GM21423 (cell line): ENCODE measurements at regions not wholly inside any gene's neighbourhood (a gene's known extent, or its start where the extent isn't known, plus 50 kb on each side); places are given as distances from the start of the nearest gene placed in this dataset.

ENCODE experiments used
- ATAC-seq: cut with Tn5 transposase; IDR thresholded peaks from one replicate; pipeline ENCODE4 v1.9.1; 2021; ENCODE audit warnings: mild to moderate bottlenecking, moderate library complexity; ENCODE audit not compliant: unreplicated experiment

- no peak for ATAC-seq
Observed at GRCh38 chr4:162945713-162946112, 221.0 kb downstream of the NAF1 start.

GRCh38 chr4:162943263-162943662, 223.4 kb downstream of the NAF1 start:
- ATAC-seq = no peak

- no peak for ATAC-seq
Observed at GRCh38 chr4:162938738-162939485, 227.8 kb downstream of the NAF1 start.

GRCh38 chr4:162935214-162935613, 231.5 kb downstream of the NAF1 start:
- no peak for ATAC-seq

DNA sequence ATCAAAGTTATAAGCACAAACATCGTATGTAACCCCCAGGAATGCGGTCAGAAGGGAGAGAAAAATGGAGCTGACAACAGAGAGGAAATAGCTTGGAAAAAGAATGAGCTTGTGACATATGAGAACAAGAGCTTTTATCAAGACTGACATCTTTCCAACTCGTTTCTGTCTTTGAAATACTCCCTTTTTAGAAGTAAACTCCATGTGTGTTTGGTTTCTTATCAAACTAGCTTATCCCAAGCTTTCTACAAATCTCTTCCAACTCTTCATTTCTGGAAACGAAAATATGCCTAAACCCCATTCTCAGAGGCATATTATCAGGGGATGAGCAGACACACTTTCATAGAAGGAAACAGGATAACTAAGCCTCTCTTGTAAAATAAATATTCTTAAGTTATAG, 235.4 kb downstream of the NAF1 start:
- no peak for ATAC-seq

DNA sequence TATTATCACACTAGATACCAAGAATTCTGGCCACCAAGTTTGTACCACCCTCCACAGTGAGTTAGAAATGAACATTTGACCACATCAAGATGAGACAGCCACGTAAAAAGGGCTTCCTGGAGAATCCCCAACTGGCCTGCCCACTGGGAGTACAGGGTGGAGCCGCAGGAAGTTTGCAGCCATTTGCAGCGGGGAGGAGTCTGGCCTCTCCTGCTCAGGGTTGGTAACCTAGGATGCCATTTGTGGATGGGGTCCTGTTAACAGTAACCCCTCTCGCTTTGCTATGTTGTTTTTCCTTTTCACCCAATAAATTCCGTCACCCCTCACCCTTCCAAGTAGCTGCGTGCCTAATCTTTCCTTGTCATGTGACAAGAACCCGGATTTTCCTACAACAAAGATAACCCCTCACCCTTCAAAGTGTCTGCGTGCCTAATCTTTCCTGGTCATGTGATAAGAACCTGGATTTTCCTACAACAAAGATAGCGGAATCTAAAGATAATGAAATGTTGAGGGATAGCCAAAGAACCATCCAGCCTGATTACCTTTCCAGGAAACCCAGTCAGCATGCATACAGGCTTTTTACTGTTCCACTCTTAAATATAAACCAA, 245.4 kb downstream of the NAF1 start:
- no peak for ATAC-seq

DNA sequence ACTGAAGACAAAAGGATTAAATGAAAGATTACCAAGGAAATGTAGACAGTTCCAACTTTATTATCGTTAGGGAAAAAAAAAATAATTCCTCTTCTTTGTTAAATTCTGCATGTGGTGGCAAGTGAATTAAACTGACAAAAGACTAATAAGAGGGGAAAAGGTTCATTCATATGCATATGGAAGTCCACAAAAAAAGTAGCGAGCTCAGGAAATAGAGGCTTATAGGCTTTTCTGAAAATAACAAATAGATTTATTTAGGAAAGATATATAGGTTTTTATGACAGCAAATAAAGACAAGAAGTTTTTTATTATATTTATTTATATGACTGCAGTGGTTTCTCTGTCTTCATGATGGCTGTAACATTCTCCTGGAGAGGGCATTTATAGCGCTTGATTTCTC, 246.0 kb downstream of the NAF1 start:
- no peak for ATAC-seq

GRCh38 chr4:162912482-162912881, 254.2 kb downstream of the NAF1 start:
- no peak for ATAC-seq

DNA sequence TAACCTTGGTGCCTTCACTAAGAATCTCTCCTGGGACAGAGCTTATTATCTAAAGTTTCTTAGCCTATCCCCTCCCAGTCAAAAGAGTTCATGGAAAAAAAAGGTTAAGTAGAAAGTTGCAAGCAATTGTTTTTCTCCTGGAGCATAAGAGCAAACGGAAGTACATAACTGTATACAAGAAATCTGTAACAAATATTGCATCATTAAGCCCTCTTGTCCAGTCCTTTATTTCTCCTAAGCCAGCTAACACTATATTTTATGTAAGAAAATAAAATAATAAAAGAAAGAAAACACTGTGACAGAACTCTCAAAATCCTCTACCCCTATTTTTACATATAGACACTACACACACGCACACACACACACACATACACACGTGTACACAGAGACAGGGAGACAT, 255.3 kb downstream of the NAF1 start:
- ATAC-seq = no peak

DNA sequence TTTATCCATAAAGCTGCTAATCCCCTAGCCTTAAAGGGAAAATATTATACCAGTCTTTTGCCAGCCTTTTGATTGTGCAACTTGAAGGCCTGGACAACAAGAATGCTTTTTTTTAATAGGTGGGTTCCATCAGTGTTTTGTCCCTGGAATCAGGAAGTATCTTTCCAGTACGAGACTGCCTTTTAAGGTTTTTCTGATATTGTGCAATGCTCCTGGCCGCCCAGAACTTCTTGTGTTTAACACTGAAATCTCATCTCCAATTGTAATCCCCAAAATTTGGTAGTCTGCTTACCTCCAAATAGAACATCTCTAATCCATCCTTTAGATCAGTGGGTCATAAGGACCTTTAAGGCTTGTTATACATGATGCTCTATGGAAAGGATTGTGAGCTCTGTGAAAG, 256.7 kb downstream of the NAF1 start:
- no peak for ATAC-seq

DNA sequence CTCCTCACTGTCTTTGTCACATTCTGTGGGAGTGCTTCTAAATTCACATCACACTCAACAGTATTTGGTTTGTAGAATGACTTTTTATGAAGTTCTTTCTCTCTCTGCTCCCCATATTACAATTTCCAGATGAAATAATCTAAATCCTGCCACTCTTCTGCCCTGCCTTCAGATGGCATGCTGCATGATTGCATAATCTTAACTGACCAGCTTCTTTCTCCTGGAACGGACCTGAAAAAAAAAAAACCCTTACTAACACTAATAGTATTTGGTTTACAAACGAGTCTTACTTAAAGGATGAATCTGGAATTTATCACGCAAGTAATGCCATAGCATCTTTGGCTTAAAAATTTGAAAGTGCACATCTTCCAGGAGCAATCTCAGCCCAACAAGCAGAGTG, 272.3 kb downstream of the NAF1 start:
- ATAC-seq = no peak

- peak; percentile 99 for ATAC-seq
Observed at GRCh38 chr4:162891788-162892707, 274.6 kb downstream of the NAF1 start.

GRCh38 chr4:162878096-162878495, 288.6 kb downstream of the NAF1 start:
- ATAC-seq = no peak

- ATAC-seq = no peak
Observed at GRCh38 chr4:162874748-162875147, 291.9 kb downstream of the NAF1 start.

DNA sequence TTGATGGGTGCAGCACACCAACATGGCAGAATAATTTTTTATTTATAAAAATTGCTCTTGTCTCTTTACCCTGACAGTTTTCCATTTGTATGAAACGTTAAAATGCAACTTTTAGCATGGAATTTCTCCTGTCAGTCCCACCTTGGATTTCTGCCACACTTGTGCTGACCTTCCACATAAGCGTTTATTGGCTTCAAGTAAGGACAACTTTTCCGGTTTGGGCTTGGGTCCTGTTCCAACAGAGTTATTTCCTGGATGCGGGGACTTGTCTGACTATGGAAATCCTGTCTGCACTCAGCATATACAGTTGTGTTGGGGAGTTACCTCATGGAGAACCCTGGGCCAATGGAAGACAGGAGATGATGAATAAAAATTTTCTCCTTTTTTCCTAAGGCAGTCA, 294.7 kb downstream of the NAF1 start:
- no peak for ATAC-seq

DNA sequence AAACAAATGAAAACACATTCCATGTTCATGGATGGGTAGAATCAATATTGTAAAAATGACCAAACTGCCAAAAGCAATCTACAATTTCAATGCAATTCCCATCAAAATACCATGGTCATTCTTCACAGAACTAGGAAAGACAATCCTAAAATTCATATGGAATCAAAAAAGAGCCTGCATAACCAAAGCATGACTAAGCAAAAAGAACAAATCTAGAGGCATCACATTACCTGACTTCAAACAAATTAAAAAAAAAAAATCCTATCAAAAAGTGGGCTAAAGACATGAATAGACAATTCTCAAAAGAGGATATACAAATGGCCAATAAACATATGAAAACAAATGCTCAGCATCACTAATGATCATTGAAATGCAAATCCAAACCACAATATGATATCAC, 297.5 kb downstream of the NAF1 start:
- no peak for ATAC-seq

DNA sequence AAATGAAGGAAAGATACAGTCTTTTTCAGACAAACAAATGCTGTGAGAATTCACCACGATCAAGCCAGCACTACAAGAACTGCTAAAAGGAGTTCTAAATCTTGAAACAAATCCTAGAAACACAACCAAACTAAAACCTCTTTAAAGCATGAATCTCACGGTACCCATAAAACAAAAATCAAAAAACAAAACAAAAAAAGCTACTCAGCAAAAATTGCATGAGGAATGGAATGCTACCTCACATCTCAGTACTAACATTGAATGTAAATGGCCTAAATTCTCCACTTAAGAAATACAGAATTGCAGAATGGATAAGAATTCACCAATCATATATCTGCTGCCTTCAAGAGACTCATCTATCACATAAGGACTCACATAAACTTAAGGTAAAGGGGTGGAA, 300.1 kb downstream of the NAF1 start:
- no peak for ATAC-seq

- ATAC-seq = no peak
Observed at GRCh38 chr4:162865102-162865501, 301.6 kb downstream of the NAF1 start.

- no peak for ATAC-seq
Observed at GRCh38 chr4:162853788-162854187, 312.9 kb downstream of the NAF1 start.

DNA sequence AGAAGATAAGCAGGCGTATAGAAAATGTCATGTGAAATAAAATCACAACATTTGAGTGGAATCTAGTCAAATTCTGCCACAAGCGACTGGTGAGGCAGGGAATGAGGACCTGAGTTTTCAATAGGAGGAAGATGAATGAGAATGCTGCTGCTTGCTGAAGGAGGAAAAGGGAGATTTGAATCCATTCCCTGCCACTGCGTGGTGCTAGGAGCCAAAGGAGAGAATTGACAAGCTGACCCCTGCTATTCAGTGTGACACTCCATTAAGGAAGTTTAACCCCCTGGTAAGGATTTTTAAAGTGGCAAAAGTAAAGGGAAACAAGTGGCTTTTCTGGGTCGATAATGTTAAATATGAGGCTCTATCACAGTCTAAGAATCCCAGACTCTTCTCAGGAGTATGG, 314.0 kb downstream of the NAF1 start:
- ATAC-seq = no peak

DNA sequence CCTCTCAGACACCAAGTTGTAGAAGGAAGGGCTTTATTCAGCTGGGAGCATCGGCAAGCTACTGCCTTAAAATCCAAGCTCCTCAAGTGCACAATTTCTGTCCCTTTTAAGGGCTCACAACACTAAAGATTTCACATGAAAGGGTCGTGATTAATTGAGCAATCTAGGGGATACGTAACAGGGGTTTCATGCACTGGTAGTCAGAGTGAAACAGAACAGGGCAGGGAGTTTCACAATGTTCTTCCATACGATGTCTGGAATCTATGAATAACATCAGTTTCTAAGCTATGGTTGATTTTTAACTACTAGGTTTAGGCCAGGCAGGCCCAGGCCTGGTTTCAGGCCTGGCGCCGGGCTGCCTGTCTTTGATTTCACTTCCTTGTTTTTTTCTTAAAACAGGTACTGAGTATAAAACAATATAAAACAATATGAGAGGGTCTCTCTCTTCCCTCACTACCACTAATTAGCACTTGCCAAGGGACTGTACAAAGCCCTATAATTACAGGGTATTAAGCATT, 315.4 kb downstream of the NAF1 start:
- peak; percentile 37 for ATAC-seq

- ATAC-seq = no peak
Observed at GRCh38 chr4:162849937-162850336, 316.8 kb downstream of the NAF1 start.
